Common myeloid progenitor, CD34-positive (primary cell): ENCODE measurements at regions not wholly inside any gene's neighbourhood (a gene's known extent, or its start where the extent isn't known, plus 50 kb on each side); places are given as distances from the start of the nearest gene placed in this dataset.
A peak's percentile ranks its signal among the peaks of the same experiment; 100 is the strongest.

Experiments
- CTCF ChIA-PET: fragments of 350-600 bp; sonication (Branson Sonifier 250); formaldehyde crosslinking; loops from one replicate; lab custom pipeline; 2021; ENCODE audit warnings: antibody characterized with exemption; lab: Charles Lee
- POLR2A ChIA-PET: fragments of 350-600 bp; sonication (Branson Sonifier 250); formaldehyde crosslinking; loops from one replicate; lab custom pipeline; 2021; ENCODE audit warnings: antibody characterized with exemption; lab: Charles Lee
- DNase-seq, 3 donors: peaks; one replicate each; pipeline versions ENCODE4 v3.0.0 to v3.0.0-alpha.2; 2013
- H3K27ac ChIP-seq, 2 experiments: 1 replicate in 1 of 2; 2 replicates in 1 of 2; pipeline ENCODE4 v1.7.0; 2013; ENCODE audit warnings: inconsistent platforms in 2 of 2, low read length in 2 of 2, mild to moderate bottlenecking in 2 of 2, low read depth in 1 of 2, moderate library complexity in 1 of 2; ENCODE audit not compliant: severe bottlenecking in 2 of 2, insufficient read depth in 1 of 2, poor library complexity in 1 of 2
- H3K27me3 ChIP-seq, 5 experiments: replicated peaks in 2 of 5; 1 replicate in 3 of 5; 2 replicates in 2 of 5; pipeline versions ENCODE4 v1.6.1 to v1.7.0; 2013; ENCODE audit warnings: low read length in 4 of 5, mild to moderate bottlenecking in 2 of 5, moderate library complexity in 2 of 5, inconsistent platforms in 1 of 5; ENCODE audit not compliant: insufficient read depth in 5 of 5, control insufficient read depth in 4 of 5
- H3K36me3 ChIP-seq, 4 experiments: 1 replicate in 2 of 4; 2 replicates in 2 of 4; pipeline versions ENCODE4 v1.6.1 to v1.7.0; 2013; ENCODE audit warnings: low read length in 3 of 4, control low read depth in 1 of 4, mild to moderate bottlenecking in 1 of 4; ENCODE audit not compliant: control insufficient read depth in 4 of 4, insufficient read depth in 4 of 4
- H3K4me1 ChIP-seq, 4 experiments: 1 replicate in 3 of 4; 2 replicates in 1 of 4; pipeline versions ENCODE4 v1.6.1 to v1.7.1; 2013; ENCODE audit warnings: low read length in 3 of 4, mild to moderate bottlenecking in 3 of 4, control low read depth in 1 of 4, inconsistent platforms in 1 of 4, moderate library complexity in 1 of 4; ENCODE audit not compliant: control insufficient read depth in 4 of 4, insufficient read depth in 4 of 4; ENCODE audit errors: control extremely low read depth in 1 of 4
- H3K4me3 ChIP-seq, 7 experiments: 1 replicate in 4 of 7; 2 replicates in 3 of 7; pipeline versions ENCODE4 v1.5.1 to v1.7.0; 2013; ENCODE audit warnings: mild to moderate bottlenecking in 7 of 7, low read length in 6 of 7, moderate library complexity in 6 of 7, inconsistent platforms in 2 of 7, low read depth in 2 of 7, control low read depth in 1 of 7; ENCODE audit not compliant: insufficient read depth in 4 of 7, control insufficient read depth in 1 of 7; ENCODE audit errors: extremely low read depth in 1 of 7
- H3K9me3 ChIP-seq, 5 experiments: 1 replicate in 4 of 5; 2 replicates in 1 of 5; pipeline versions ENCODE4 v1.6.1 to v1.7.1; 2013; ENCODE audit warnings: low read length in 4 of 5, mild to moderate bottlenecking in 2 of 5, inconsistent platforms in 1 of 5, low read depth in 1 of 5, moderate library complexity in 1 of 5; ENCODE audit not compliant: control insufficient read depth in 4 of 5, insufficient read depth in 2 of 5; ENCODE audit errors: control extremely low read depth in 1 of 5
- WGBS: methylation state at CpG from one replicate; pipeline ENCODE4 v1.1.5; 2013; ENCODE audit not compliant: insufficient coverage; 5-methylcytosine and 5-hydroxymethylcytosine counted together

- Histone ChIP-seq H3K27me3 (no peaks in the 10 kb centered on the region), H3K4me3 (no peak overlapping the region), H3K9me3 (peaks cover 0 to 2% (median 0%) of the 10 kb centered on the region in 5 experiments), H3K4me1 (peaks cover 0 to 2% (median 0%) of the 10 kb centered on the region in 4 experiments), H3K36me3 (no peaks in the 10 kb centered on the region), H3K27ac (no peak overlapping the region)
- POLR2A ChIA-PET = no interaction called here
- no peak for DNase-seq
- WGBS = 100% methylated on average over 2 of the region's 5 CpGs
- CTCF ChIA-PET = no interaction called here
Measured at GRCh38 chr2:122515731-122516290, 760.4 kb downstream of the TSN start.

- no peaks in the 10 kb centered on the region for H3K36me3 ChIP-seq
- H3K4me3 ChIP-seq = no peak overlapping the region
- no peak for DNase-seq
- ChIA-PET CTCF (no interaction called here), POLR2A (no interaction called here)
- H3K9me3 ChIP-seq = peaks cover 0 to 2% (median 0%) of the 10 kb centered on the region in 5 experiments
- peaks cover 0 to 2% (median 0%) of the 10 kb centered on the region in 4 experiments for H3K4me1 ChIP-seq
- WGBS = 100% methylated on average over 1 of the region's 2 CpGs
- H3K27ac ChIP-seq = no peak overlapping the region
- no peaks in the 10 kb centered on the region for H3K27me3 ChIP-seq
Measured at GRCh38 chr2:122516775-122517174, 761.3 kb downstream of the TSN start.

GRCh38 chr2:122519366-122519765, 763.9 kb downstream of the TSN start:
- ChIA-PET POLR2A (no interaction called here), CTCF (interaction anchor here (1.0 kb wide), 1 partner anchor 740 kb away, joined by 3 read pairs; no protein-coding TSS in a partner anchor)
- no peak overlapping the region for H3K4me3 ChIP-seq
- H3K27me3 ChIP-seq = no peaks in the 10 kb centered on the region
- no peaks in the 10 kb centered on the region for H3K36me3 ChIP-seq
- 96% methylated on average over 4 of the region's 4 CpGs for WGBS
- peaks cover 0 to 2% (median 0%) of the 10 kb centered on the region in 4 experiments for H3K4me1 ChIP-seq
- H3K9me3 ChIP-seq = no peaks in the 10 kb centered on the region
- DNase-seq = peak; percentile 2 to 12 (median 3)
- H3K27ac ChIP-seq = no peak overlapping the region

- 80% methylated on average over 1 of the region's 4 CpGs for WGBS
- ChIA-PET POLR2A (no interaction called here), CTCF (interaction anchor here (1.0 kb wide), 1 partner anchor 739 kb away, joined by 3 read pairs; no protein-coding TSS in a partner anchor)
- Histone ChIP-seq H3K9me3 (no peaks in the 10 kb centered on the region), H3K4me3 (no peak overlapping the region), H3K27me3 (no peaks in the 10 kb centered on the region), H3K36me3 (no peaks in the 10 kb centered on the region), H3K4me1 (peaks cover 0 to 2% (median 0%) of the 10 kb centered on the region in 4 experiments), H3K27ac (no peak overlapping the region)
- peak in 2 of 3 donors; percentile 1 to 5 for DNase-seq
Measured at GRCh38 chr2:122519821-122520611, 764.6 kb downstream of the TSN start.

- Histone ChIP-seq H3K27me3 (no peaks in the 10 kb centered on the region), H3K4me1 (peaks cover 0 to 2% (median 0%) of the 10 kb centered on the region in 4 experiments), H3K27ac (no peak overlapping the region), H3K9me3 (no peaks in the 10 kb centered on the region), H3K36me3 (no peaks in the 10 kb centered on the region), H3K4me3 (no peak overlapping the region)
- no peak for DNase-seq
- ChIA-PET CTCF (no interaction called here), POLR2A (no interaction called here)
- WGBS = 100% methylated on average over 4 of the region's 4 CpGs
Measured at GRCh38 chr2:122523143-122523542, 767.7 kb downstream of the TSN start.

GRCh38 chr2:122523981-122524380, 768.5 kb downstream of the TSN start:
- Histone ChIP-seq H3K4me3 (no peak overlapping the region), H3K27me3 (no peaks in the 10 kb centered on the region), H3K9me3 (no peaks in the 10 kb centered on the region), H3K27ac (no peak overlapping the region), H3K4me1 (peaks cover 0 to 2% (median 0%) of the 10 kb centered on the region in 4 experiments), H3K36me3 (no peaks in the 10 kb centered on the region)
- 95% methylated on average over 3 of the region's 3 CpGs for WGBS
- ChIA-PET CTCF (no interaction called here), POLR2A (no interaction called here)
- no peak for DNase-seq

- Histone ChIP-seq H3K4me1 (no peaks in the 10 kb centered on the region), H3K27me3 (no peaks in the 10 kb centered on the region), H3K4me3 (no peak overlapping the region), H3K9me3 (no peaks in the 10 kb centered on the region), H3K27ac (no peak overlapping the region), H3K36me3 (no peaks in the 10 kb centered on the region)
- WGBS = 80% methylated on average over 1 of the region's 2 CpGs
- CTCF ChIA-PET = no interaction called here
- DNase-seq = no peak
- POLR2A ChIA-PET = no interaction called here
Measured at GRCh38 chr2:122525336-122525735, 769.9 kb downstream of the TSN start.
